ENCODE measurements at regions not wholly inside any gene's neighbourhood (a gene's known extent, or its start where the extent isn't known, plus 50 kb on each side); places are given as distances from the start of the nearest gene placed in this dataset.

DNA sequence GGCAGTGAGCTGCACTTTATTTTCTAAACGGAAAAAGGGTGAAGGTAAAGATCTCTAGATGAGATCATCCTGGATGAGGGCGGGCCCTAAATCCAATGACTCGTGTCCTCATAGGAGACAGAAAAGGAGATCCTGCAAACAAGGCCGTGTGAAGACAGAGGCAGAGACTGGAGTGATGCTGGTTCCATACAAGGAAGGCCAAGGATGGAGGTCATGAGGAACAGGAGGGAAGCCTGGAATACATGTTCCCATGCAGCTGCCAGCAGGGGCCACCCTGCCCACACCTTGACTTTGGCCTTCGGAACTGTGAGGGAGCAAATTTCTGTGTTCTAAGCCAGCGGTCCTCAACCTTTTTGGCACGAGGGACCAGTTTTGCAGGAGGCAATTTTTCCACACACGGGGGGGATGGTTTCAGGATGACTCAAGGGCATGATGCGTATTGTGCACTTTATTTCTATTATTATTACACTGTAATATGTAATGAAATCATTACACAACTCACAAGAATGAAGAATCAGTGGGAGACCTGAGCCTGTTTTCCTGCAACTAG, 94.3 kb downstream of the PSMG1 start:
- Histone ChIP-seq H3K9me3 (no peaks in the 10 kb centered on the region), H3K36me3 (replicated peaks in 1 of 2; ENCODE audit: insufficient read depth in 1 of 2, low read depth in 2 of 2) (no peaks in the 10 kb centered on the region), H3K4me3 (no peak overlapping the region), H3K27ac (no peak overlapping the region), H3K27me3 (no peaks in the 10 kb centered on the region), H3K4me1 (no peaks in the 10 kb centered on the region)
- no peak for DNase-seq
- no peak for TF ChIP-seq POLR2A (IDR thresholded peaks at IDR 0.05)
- TF ChIP-seq, protein P1, sequence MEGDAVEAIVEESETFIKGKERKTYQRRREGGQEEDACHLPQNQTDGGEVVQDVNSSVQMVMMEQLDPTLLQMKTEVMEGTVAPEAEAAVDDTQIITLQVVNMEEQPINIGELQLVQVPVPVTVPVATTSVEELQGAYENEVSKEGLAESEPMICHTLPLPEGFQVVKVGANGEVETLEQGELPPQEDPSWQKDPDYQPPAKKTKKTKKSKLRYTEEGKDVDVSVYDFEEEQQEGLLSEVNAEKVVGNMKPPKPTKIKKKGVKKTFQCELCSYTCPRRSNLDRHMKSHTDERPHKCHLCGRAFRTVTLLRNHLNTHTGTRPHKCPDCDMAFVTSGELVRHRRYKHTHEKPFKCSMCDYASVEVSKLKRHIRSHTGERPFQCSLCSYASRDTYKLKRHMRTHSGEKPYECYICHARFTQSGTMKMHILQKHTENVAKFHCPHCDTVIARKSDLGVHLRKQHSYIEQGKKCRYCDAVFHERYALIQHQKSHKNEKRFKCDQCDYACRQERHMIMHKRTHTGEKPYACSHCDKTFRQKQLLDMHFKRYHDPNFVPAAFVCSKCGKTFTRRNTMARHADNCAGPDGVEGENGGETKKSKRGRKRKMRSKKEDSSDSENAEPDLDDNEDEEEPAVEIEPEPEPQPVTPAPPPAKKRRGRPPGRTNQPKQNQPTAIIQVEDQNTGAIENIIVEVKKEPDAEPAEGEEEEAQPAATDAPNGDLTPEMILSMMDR (IDR thresholded peaks at IDR 0.05): no peak
- no peak for ATAC-seq
- WGBS, 2 donors: 77 to 82% methylated on average over 9 of the region's 9 CpGs
- intact Hi-C loops (cut with DNase I): no loop called here

DNA sequence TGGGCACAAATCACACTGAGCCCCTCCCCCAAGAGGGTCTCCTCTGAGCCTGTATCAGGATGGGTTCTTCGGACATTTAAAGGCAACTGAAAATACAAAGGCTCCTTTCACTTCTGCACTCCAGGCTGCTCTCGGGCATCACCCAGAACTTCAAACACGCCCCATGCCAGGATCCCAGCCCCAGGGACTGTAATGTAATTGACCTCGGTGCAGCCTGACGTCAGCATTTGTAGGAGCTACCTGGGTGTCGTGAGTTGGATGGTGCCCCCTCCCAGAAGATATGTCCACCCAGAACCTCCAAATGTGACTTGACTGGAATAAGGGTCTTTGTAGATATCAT, 95.2 kb downstream of the PSMG1 start:
- intact Hi-C loops (cut with DNase I): no loop called here
- no peak for TF ChIP-seq POLR2A (IDR thresholded peaks at IDR 0.05)
- TF ChIP-seq, protein P1 (IDR thresholded peaks at IDR 0.05): no peak
- ATAC-seq (no peak), DNase-seq (no peak)
- Histone ChIP-seq H3K4me1 (peaks cover 3% of the 10 kb centered on the region), H3K4me3 (no peak overlapping the region), H3K9me3 (no peaks in the 10 kb centered on the region), H3K36me3 (replicated peaks in 1 of 2; ENCODE audit: insufficient read depth in 1 of 2, low read depth in 2 of 2) (no peaks in the 10 kb centered on the region), H3K27me3 (no peaks in the 10 kb centered on the region), H3K27ac (no peak overlapping the region)
- WGBS, 2 donors: 24 to 44% methylated on average over 6 of the region's 6 CpGs

DNA sequence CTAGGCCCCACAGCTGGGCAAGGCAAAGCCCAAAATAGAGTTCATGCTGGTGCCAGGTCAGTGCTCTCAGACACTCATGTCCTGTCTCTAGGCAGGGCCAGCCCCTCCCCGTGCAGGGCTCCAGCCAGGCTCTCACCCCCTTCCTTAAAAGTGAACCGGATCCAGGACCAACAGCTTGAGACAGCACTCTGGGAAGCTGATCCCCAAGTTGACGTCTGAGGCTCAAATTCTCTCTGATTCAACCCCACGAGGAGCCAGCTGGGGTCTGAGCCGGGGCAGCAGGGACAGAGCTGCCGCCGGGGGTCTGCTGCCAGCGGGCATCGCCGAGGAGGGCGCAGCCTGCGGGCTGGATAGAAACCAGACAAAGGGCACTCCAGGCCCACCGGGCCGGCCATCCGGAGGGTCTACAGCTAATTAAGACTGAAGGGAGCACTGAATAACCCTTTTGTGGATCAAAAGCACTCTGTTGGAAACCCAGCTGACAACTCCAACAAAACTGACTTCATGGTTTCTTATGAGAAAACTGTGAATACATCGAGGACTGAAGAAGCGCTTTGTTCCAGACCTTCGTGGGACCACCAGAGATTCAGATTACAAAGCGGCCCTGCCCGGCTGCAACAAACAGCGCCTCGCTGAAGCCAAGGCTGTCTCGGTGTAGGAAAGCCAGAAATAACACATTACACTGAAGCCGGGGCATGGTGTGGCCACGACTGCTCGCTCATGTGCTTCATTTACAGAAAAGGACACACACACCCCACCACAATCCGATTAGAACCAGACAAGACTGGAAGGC, 95.8 kb downstream of the PSMG1 start:
- Histone ChIP-seq H3K36me3 (replicated peaks in 1 of 2; ENCODE audit: insufficient read depth in 1 of 2, low read depth in 2 of 2) (no peaks in the 10 kb centered on the region), H3K4me3 (no peak overlapping the region), H3K27ac (no peak overlapping the region), H3K27me3 (no peaks in the 10 kb centered on the region), H3K4me1 (peaks cover 6% of the 10 kb centered on the region), H3K9me3 (no peaks in the 10 kb centered on the region)
- DNase-seq: no peak
- 59 to 69% methylated on average over 23 to 27 of the region's 27 CpGs for WGBS, 2 donors
- no peak for TF ChIP-seq POLR2A (IDR thresholded peaks at IDR 0.05)
- TF ChIP-seq, protein P1 (IDR thresholded peaks at IDR 0.05): no peak
- no peak for ATAC-seq
- intact Hi-C loops (cut with DNase I): no loop called here

DNA sequence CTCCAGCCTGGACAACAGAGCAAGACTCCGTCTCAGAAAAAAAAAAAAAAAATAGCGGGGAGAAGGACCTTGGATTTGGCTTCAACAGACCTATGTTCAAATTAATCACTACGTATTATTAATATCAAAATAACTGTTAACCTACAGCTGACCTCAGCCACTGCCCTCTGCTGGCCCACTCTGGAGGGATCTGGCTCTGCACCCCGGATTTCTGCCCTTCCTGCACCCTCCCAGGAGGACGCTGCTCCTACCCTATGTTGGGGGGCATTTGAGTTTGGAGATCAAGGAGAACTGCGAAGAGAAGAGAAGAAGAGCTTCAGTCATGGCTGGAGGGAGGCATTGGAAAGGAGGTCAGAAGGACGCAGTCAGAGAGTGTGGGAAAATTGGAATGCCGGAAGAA, 96.7 kb downstream of the PSMG1 start:
- Histone ChIP-seq H3K4me1 (peaks cover 11% of the 10 kb centered on the region), H3K9me3 (no peaks in the 10 kb centered on the region), H3K27me3 (no peaks in the 10 kb centered on the region), H3K4me3 (no peak overlapping the region), H3K27ac (no peak overlapping the region), H3K36me3 (replicated peaks in 1 of 2; ENCODE audit: insufficient read depth in 1 of 2, low read depth in 2 of 2) (no peaks in the 10 kb centered on the region)
- 65 to 70% methylated on average over 8 of the region's 8 CpGs for WGBS, 2 donors
- TF ChIP-seq POLR2A (IDR thresholded peaks at IDR 0.05): no peak
- TF ChIP-seq, protein P1 (IDR thresholded peaks at IDR 0.05): peak in 3 of 7 experiments; percentile 4 to 12 (median 4)
- DNase-seq (no peak), ATAC-seq (no peak)
- intact Hi-C loops (cut with DNase I): no loop called here

All from body of pancreas (tissue), 4 donors.